Adrenal gland (tissue), 5 donors: ENCODE measurements at regions not wholly inside any gene's neighbourhood (a gene's known extent, or its start where the extent isn't known, plus 50 kb on each side); places are given as distances from the start of the nearest gene placed in this dataset.

Experiments used
- POLR2A ChIP-seq, 2 donors: fragments of 450-650 bp; IDR thresholded peaks; one replicate each; pipeline ENCODE4 v1.6.1; 2017; ENCODE audit warnings: antibody characterized with exemption in 2 of 2, mild to moderate bottlenecking in 2 of 2, moderate library complexity in 1 of 2
- TF ChIP-seq, protein P1 (sequence below), 6 experiments: fragments of 450-650 bp in 4 of 6; fragments of 200-600 bp in 2 of 6; sonication (generic) in 1 of 6; IDR thresholded peaks; 1 replicate in 5 of 6; 2 replicates in 1 of 6; pipeline versions ENCODE4 v1.5.1 to v1.8.0; 2016 to 2021; ENCODE audit warnings: antibody characterized with exemption in 6 of 6, mild to moderate bottlenecking in 2 of 6, moderate library complexity in 1 of 6
- donor health status: DM: no; HTN: no; CAD: no.

- TF ChIP-seq, protein P1, sequence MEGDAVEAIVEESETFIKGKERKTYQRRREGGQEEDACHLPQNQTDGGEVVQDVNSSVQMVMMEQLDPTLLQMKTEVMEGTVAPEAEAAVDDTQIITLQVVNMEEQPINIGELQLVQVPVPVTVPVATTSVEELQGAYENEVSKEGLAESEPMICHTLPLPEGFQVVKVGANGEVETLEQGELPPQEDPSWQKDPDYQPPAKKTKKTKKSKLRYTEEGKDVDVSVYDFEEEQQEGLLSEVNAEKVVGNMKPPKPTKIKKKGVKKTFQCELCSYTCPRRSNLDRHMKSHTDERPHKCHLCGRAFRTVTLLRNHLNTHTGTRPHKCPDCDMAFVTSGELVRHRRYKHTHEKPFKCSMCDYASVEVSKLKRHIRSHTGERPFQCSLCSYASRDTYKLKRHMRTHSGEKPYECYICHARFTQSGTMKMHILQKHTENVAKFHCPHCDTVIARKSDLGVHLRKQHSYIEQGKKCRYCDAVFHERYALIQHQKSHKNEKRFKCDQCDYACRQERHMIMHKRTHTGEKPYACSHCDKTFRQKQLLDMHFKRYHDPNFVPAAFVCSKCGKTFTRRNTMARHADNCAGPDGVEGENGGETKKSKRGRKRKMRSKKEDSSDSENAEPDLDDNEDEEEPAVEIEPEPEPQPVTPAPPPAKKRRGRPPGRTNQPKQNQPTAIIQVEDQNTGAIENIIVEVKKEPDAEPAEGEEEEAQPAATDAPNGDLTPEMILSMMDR (IDR thresholded peaks at IDR 0.05): no peak
- TF ChIP-seq POLR2A (IDR thresholded peaks at IDR 0.05): no peak
These were observed 110.6 kb upstream of the COL1A2 start for GRCh38 chr7:94284104-94284503.
